Coronary artery (tissue), 2 donors: ENCODE measurements at regions not wholly inside any gene's neighbourhood (a gene's known extent, or its start where the extent isn't known, plus 50 kb on each side); places are given as distances from the start of the nearest gene placed in this dataset.
"Not testable (repeated sequence)": the region's sequence is repeated elsewhere in the genome, so short reads cannot be mapped to it uniquely, and the experiment has no call there.

ENCODE experiments used
- DNase-seq: peaks from one replicate; pipeline ENCODE4 v3.0.0-alpha.2; 2017; ENCODE audit warnings: low spot score
- H3K27ac ChIP-seq, 2 donors: fragments of 200-600 bp; sonication (generic); one replicate each; pipeline ENCODE4 v1.5.1; 2016 to 2019
- H3K4me3 ChIP-seq: fragments of 200-600 bp; sonication (generic); 2 replicates; pipeline ENCODE4 v1.5.1; 2016; ENCODE audit warnings: mild to moderate bottlenecking, moderate library complexity
- TF ChIP-seq, protein P1 (sequence below): fragments of 200-600 bp; sonication (generic); IDR thresholded peaks from one replicate; pipeline ENCODE4 v1.5.1; 2019; ENCODE audit warnings: antibody characterized with exemption

DNA sequence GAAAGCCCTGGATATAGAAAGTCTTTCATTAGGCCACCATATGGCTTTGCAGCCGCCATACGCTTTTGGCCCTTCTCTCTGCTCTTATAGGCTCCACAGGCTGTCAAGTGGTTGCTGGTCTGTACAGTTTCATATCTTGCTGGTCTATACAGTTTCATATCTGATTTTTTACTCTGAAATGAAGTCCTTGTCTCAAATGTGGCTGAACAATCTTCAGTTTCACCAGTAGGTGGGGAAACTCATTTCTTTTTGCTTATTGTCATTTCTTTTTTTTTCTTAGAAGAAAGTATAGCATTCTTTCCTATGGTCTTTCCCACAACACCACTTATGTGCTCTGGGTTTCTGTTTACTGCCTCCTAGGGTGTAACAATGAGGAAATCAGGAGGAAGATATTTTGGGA, 771.4 kb upstream of the MMS22L start:
- Histone ChIP-seq H3K4me3 (no peak overlapping the region), H3K27ac (no peak overlapping the region)
- TF ChIP-seq, protein P1, sequence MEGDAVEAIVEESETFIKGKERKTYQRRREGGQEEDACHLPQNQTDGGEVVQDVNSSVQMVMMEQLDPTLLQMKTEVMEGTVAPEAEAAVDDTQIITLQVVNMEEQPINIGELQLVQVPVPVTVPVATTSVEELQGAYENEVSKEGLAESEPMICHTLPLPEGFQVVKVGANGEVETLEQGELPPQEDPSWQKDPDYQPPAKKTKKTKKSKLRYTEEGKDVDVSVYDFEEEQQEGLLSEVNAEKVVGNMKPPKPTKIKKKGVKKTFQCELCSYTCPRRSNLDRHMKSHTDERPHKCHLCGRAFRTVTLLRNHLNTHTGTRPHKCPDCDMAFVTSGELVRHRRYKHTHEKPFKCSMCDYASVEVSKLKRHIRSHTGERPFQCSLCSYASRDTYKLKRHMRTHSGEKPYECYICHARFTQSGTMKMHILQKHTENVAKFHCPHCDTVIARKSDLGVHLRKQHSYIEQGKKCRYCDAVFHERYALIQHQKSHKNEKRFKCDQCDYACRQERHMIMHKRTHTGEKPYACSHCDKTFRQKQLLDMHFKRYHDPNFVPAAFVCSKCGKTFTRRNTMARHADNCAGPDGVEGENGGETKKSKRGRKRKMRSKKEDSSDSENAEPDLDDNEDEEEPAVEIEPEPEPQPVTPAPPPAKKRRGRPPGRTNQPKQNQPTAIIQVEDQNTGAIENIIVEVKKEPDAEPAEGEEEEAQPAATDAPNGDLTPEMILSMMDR = no peak
- no peak for DNase-seq

DNA sequence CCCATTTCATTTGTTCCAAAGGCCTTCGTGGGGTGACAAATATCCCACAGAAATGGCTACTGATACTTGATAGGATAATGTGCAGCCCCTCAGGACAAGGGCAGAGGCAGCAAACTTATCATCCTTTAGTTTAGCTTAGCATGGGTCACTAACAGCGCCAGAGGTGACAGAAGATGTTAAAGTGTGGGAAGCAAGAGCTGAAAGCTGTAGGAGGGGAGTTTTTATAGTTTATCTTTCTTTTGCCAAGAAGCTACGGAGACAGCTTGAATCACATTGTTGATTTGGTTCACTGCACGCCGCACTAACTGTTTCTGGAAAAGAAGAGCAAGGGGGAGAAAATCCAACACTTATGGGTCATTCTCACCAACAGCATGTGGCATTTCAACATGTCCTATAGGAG, 773.9 kb upstream of the MMS22L start:
- no peak overlapping the region for H3K27ac ChIP-seq
- TF ChIP-seq, protein P1 = no peak
- no peak overlapping the region for H3K4me3 ChIP-seq
- DNase-seq = no peak

DNA sequence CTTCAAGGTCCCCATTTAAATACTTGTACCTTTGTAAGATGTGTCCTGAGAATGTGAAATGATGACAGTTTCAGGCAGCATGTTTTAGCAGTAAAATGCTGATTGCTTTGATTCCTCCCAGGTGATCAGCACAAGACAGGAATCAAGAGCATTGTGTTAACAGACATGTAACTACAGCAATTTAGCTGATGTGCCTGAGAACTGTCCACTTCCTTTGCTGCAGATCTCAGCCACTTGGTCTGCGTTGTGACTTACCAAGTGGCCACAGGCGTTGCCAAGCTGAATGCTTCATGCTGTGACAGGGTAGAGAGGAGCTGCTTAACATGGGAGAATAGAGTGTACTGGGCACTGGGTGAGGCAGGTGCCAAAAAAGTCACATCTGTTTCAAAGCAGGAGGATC, 767.0 kb upstream of the POU3F2 start:
- TF ChIP-seq, protein P1 = no peak

DNA sequence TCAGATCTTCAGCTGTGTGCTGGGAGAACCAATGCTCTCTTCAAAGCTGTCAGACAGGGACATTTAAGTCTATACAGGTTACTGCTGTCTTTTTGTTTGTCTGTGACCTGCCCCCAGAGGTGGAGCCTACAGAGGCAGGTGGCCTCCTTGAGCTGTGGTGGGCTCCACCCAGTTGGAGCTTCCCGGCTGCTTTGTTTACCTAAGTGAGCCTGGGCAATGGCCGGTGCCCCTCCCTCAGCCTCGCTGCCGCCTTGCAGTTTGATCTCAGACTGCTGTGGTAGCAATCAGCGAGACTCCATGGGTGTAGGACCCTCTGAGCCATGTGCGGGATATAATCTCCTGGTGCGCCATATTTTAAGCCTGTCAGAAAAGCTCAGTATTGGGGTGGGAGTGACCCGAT, 745.8 kb upstream of the POU3F2 start:
- H3K4me3 ChIP-seq, H3K27ac ChIP-seq, DNase-seq: not testable (repeated sequence)

More for the DNA sequence above, 767.0 kb upstream of the POU3F2 start:
- H3K27ac ChIP-seq = no peak overlapping the region
- H3K4me3 ChIP-seq = no peak overlapping the region
- no peak for DNase-seq

DNA sequence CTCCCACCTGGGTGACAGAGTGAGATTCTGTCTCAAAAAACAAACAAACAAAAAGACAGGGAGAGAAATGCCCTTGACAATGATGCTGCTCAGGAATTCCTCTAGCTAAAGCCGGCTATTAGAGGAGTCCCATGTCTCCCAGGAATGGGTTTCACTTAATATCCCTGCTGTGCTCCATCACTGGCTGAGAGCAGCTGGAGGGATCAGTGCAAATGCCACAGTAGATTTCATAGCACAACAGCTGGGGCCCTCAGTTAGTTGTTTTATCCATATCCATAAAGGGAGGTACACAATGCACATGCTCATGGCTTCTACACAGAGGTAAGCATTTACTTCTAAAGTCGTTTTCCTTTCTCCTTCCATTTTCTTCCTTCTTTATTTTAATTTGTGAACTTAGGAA, 742.0 kb upstream of the POU3F2 start:
- H3K27ac ChIP-seq = no peak overlapping the region
- TF ChIP-seq, protein P1 = no peak
- no peak overlapping the region for H3K4me3 ChIP-seq
- no peak for DNase-seq

DNA sequence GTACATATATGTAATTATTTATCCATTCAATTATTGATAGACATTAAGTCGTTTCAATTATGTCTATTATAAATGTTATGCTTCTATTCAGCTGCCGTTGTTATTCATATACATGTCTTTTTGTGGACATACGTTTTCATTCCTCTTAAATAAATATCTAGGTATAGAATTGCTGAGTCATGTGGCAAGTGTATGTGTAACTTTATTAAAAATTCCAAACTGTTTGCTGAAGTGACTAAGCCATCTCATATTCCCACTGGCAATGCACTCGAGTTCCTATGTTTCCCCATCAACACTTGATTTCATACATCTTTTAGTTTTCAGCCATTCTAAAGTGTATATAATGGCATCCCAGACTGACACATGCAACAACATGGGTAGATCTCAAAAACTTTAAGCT, 739.7 kb upstream of the POU3F2 start:
- no peak overlapping the region for H3K27ac ChIP-seq
- DNase-seq = no peak
- H3K4me3 ChIP-seq = no peak overlapping the region
- TF ChIP-seq, protein P1 = no peak

DNA sequence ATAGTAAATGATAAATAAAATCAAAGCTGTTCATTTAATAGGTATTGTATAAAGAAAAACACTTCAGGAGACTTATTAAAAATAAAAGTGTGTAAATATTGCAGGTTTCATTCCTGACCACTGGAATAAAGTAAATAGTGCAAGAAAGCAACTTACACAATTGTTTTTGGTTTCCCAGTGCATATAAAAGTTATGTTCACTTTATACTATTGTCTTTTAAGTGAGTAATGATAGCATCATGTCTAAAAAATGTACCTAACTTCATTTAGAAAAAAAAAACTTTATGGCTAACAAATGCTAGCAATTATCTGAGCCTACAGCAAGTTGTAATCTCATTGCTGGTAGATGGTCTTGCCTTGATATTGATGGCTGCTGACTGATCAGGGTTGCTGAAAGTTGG, 726.6 kb upstream of the POU3F2 start:
- no peak overlapping the region for H3K27ac ChIP-seq
- TF ChIP-seq, protein P1 = no peak
- DNase-seq = no peak
- H3K4me3 ChIP-seq = no peak overlapping the region

DNA sequence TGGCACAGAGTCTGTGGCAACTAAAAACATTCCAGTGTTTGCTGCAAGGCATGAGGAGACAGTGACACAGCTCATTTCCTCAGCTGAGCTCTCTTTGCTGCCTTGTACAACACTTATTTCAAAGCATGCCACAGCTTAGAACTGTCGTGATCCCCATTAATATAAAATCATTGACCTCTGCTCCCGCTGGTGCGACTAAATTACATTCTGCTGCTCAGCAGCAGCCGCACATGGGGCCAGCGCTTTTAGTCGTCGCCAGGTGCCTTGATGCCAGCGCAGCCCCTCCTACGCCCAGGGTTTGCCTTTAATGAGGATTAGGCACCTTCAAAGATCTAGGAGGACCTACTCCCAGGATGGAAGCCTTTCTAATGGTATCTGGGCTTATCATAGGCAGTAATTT, 717.9 kb upstream of the POU3F2 start:
- DNase-seq = no peak
- Histone ChIP-seq H3K27ac (no peak overlapping the region), H3K4me3 (no peak overlapping the region)
- TF ChIP-seq, protein P1 = no peak
